Smooth muscle cell (in vitro differentiated cells): ENCODE measurements at regions not wholly inside any gene's neighbourhood (a gene's known extent, or its start where the extent isn't known, plus 50 kb on each side); places are given as distances from the start of the nearest gene placed in this dataset.

Source experiments
- DNase-seq: peaks from one replicate; lab custom pipeline; 2025; ENCODE audit not compliant: unreplicated experiment; lab: John Stamatoyannopoulos, UW
- H2AFZ ChIP-seq: fragments of 200-600 bp; sonication (generic); 2 replicates; pipeline ENCODE4 v1.6.0; 2016; ENCODE audit warnings: antibody characterized with exemption, low read depth, mild to moderate bottlenecking
- H3F3A ChIP-seq: fragments of 200-600 bp; sonication (generic); 2 replicates; pipeline ENCODE4 v1.6.0; 2017; ENCODE audit warnings: antibody characterized with exemption, low read depth
- H3K27ac ChIP-seq: fragments of 200-600 bp; sonication (generic); 2 replicates; pipeline ENCODE4 v1.5.1; 2016; ENCODE audit warnings: low read depth, mild to moderate bottlenecking
- H3K27me3 ChIP-seq: fragments of 200-600 bp; sonication (generic); 2 replicates; pipeline ENCODE4 v1.6.1; 2016; ENCODE audit warnings: low read depth, mild to moderate bottlenecking
- H3K36me3 ChIP-seq: fragments of 200-600 bp; sonication (generic); 2 replicates; pipeline ENCODE4 v1.5.1; 2016; ENCODE audit warnings: low read depth
- H3K4me1 ChIP-seq: fragments of 200-600 bp; sonication (generic); 2 replicates; pipeline ENCODE4 v1.5.1; 2016; ENCODE audit warnings: low read depth
- H3K4me2 ChIP-seq: fragments of 200-600 bp; sonication (generic); 2 replicates; pipeline ENCODE4 v1.6.0; 2016; ENCODE audit warnings: mild to moderate bottlenecking
- H3K4me3 ChIP-seq: fragments of 200-600 bp; sonication (generic); 2 replicates; pipeline ENCODE4 v1.5.1; 2016; ENCODE audit warnings: mild to moderate bottlenecking
- H3K79me2 ChIP-seq: fragments of 200-600 bp; sonication (generic); 2 replicates; pipeline ENCODE4 v1.6.0; 2016; ENCODE audit warnings: low read depth, mild to moderate bottlenecking
- H3K9ac ChIP-seq: fragments of 200-600 bp; sonication (generic); 2 replicates; pipeline ENCODE4 v1.6.0; 2016; ENCODE audit warnings: low read depth
- H3K9me3 ChIP-seq: fragments of 200-600 bp; sonication (generic); replicated peaks from 2 replicates; pipeline ENCODE4 v1.5.1; 2016; ENCODE audit warnings: low read depth
- H4K20me1 ChIP-seq: fragments of 200-600 bp; sonication (generic); 2 replicates; pipeline ENCODE4 v1.6.0; 2016; ENCODE audit warnings: low read depth
- WGBS: methylation state at CpG from one replicate; pipeline ENCODE4 v1.1.7; 2016; ENCODE audit warnings: low lambda C conversion rate; 5-methylcytosine and 5-hydroxymethylcytosine counted together
- TF ChIP-seq, protein P1 (sequence below): fragments of 200-600 bp; sonication (generic); IDR thresholded peaks from 2 replicates; pipeline ENCODE4 v1.5.1; 2017; ENCODE audit warnings: borderline replicate concordance, mild to moderate bottlenecking, antibody characterized with exemption; ENCODE audit not compliant: insufficient read depth, poor library complexity, severe bottlenecking

- Histone ChIP-seq H3K27ac (no peak overlapping the region), H3K4me1 (no peaks in the 10 kb centered on the region), H3K9ac (no peak overlapping the region), H3F3A (no peaks in the 10 kb centered on the region), H2AFZ (peak overlapping the region; percentile 16), H3K79me2 (no peaks in the 10 kb centered on the region), H3K9me3 (no peaks in the 10 kb centered on the region), H3K27me3 (no peaks in the 10 kb centered on the region), H3K36me3 (no peaks in the 10 kb centered on the region), H4K20me1 (no peaks in the 10 kb centered on the region), H3K4me3 (no peak overlapping the region), H3K4me2 (no peak overlapping the region)
- no peak for DNase-seq
- 69% methylated on average over 5 of the region's 5 CpGs for WGBS
- TF ChIP-seq, protein P1, sequence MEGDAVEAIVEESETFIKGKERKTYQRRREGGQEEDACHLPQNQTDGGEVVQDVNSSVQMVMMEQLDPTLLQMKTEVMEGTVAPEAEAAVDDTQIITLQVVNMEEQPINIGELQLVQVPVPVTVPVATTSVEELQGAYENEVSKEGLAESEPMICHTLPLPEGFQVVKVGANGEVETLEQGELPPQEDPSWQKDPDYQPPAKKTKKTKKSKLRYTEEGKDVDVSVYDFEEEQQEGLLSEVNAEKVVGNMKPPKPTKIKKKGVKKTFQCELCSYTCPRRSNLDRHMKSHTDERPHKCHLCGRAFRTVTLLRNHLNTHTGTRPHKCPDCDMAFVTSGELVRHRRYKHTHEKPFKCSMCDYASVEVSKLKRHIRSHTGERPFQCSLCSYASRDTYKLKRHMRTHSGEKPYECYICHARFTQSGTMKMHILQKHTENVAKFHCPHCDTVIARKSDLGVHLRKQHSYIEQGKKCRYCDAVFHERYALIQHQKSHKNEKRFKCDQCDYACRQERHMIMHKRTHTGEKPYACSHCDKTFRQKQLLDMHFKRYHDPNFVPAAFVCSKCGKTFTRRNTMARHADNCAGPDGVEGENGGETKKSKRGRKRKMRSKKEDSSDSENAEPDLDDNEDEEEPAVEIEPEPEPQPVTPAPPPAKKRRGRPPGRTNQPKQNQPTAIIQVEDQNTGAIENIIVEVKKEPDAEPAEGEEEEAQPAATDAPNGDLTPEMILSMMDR: no peak
Measured at GRCh38 chr2:224198436-224198835, 159.3 kb upstream of the SERPINE2 start.

GRCh38 chr2:224196810-224197209, 157.7 kb upstream of the SERPINE2 start:
- Histone ChIP-seq H3K4me2 (no peak overlapping the region), H3K27ac (no peak overlapping the region), H3F3A (no peaks in the 10 kb centered on the region), H4K20me1 (no peaks in the 10 kb centered on the region), H3K36me3 (no peaks in the 10 kb centered on the region), H3K4me1 (no peaks in the 10 kb centered on the region), H3K27me3 (no peaks in the 10 kb centered on the region), H2AFZ (peak overlapping the region; percentile 37), H3K79me2 (no peaks in the 10 kb centered on the region), H3K4me3 (no peak overlapping the region), H3K9me3 (no peaks in the 10 kb centered on the region), H3K9ac (no peak overlapping the region)
- TF ChIP-seq, protein P1: no peak
- DNase-seq: no peak
- WGBS: 94% methylated on average over 2 of the region's 2 CpGs

- H3F3A ChIP-seq: no peaks in the 10 kb centered on the region
- H3K9ac ChIP-seq: no peak overlapping the region
- H3K36me3 ChIP-seq: no peaks in the 10 kb centered on the region
- no peak for DNase-seq
- no peaks in the 10 kb centered on the region for H3K27me3 ChIP-seq
- no peaks in the 10 kb centered on the region for H3K79me2 ChIP-seq
- no peaks in the 10 kb centered on the region for H4K20me1 ChIP-seq
- no peak overlapping the region for H2AFZ ChIP-seq
- H3K27ac ChIP-seq: no peak overlapping the region
- 98% methylated on average over 2 of the region's 2 CpGs for WGBS
- no peak overlapping the region for H3K4me3 ChIP-seq
- H3K4me2 ChIP-seq: no peak overlapping the region
- no peaks in the 10 kb centered on the region for H3K4me1 ChIP-seq
- no peaks in the 10 kb centered on the region for H3K9me3 ChIP-seq
- TF ChIP-seq, protein P1: no peak
Measured at GRCh38 chr2:224195925-224196571, 157.0 kb upstream of the SERPINE2 start.

DNA sequence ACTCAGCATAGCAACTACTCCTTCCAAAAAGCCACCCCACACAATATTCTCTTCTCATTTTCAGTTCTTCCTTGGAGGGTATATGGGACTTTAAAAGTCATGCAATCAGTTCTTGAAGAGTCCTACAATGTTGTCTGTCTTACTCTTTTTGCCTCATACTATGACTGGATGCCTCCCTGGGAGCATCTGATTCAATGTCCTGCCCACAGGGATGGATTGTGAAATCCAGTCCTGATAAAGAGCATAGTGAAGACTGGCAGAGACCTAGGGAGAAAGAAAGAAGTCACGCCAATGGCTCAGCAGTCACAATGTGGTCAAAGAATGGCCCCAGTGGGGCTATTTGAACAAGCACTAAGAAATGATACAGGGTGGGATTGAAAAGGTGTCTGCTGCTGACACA, 155.1 kb upstream of the SERPINE2 start:
- Histone ChIP-seq H3K4me2 (no peak overlapping the region), H3K4me3 (no peak overlapping the region), H3K9ac (no peak overlapping the region), H3K27ac (no peak overlapping the region), H3F3A (no peaks in the 10 kb centered on the region), H4K20me1 (no peaks in the 10 kb centered on the region), H3K36me3 (no peaks in the 10 kb centered on the region), H3K79me2 (no peaks in the 10 kb centered on the region), H3K27me3 (no peaks in the 10 kb centered on the region), H3K4me1 (no peaks in the 10 kb centered on the region), H2AFZ (no peak overlapping the region), H3K9me3 (no peaks in the 10 kb centered on the region)
- WGBS: 96% methylated on average over 1 of the region's 1 CpG
- TF ChIP-seq, protein P1: no peak
- no peak for DNase-seq
